ENCODE measurements at regions not wholly inside any gene's neighbourhood (a gene's known extent, or its start where the extent isn't known, plus 50 kb on each side); places are given as distances from the start of the nearest gene placed in this dataset.
A peak's percentile ranks its signal among the peaks of the same experiment; 100 is the strongest.

DNA sequence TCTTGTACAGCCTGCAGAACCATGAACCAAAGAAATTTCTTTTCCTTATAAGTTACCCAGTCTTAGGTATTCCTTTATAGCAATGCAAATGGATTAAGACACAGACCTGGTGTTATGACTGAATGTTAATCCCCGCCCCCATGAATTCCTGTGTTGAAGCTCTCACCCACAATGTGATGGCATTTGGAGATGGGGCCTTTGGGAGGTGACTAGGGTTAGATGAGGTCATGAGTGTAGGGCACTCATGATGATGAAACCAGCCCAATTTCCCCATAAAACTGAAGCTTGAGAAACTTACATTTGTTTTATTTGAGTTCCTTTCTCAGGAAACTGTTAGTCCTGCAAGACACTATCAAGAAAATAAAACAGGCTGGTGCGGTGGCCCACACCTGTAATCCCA is 115.8 kb upstream of the THY1 start:
- intact Hi-C loops (cut with DNase I, micrococcal nuclease) = no loop called here
- Mint-ChIP-seq H3K4me3 (no peak overlapping the region), H3K9me3 (no peaks in the 10 kb centered on the region), H3K27me3 (peaks cover 48% of the 10 kb centered on the region), H3K36me3 (ENCODE audit: low read depth) (no peaks in the 10 kb centered on the region), H3K4me1 (ENCODE audit: low read depth) (no peaks in the 10 kb centered on the region), H3K27ac (no peak overlapping the region)
- ChIA-PET POLR2A (no interaction called here), CTCF (no interaction called here)
- H3K27ac ChIP-seq (ENCODE audit: low read depth in 1 of 2, low read length in 2 of 2) = no peak overlapping the region
- H3K4me1 ChIP-seq (ENCODE audit: insufficient read depth, low read length) = no peaks in the 10 kb centered on the region
- ATAC-seq (ENCODE audit: poor library complexity) (no peak), DNase-seq (peak in 3 of 14 experiments; percentile 15 to 59 (median 48))
- no peak overlapping the region for H3K4me3 ChIP-seq (ENCODE audit: low read length)
- H3K9me3 ChIP-seq (ENCODE audit: control insufficient read depth in 1 of 2, insufficient read depth in 1 of 2, low read length in 2 of 2) = no peaks in the 10 kb centered on the region
- peaks cover 0 to 4% of the 10 kb centered on the region in 2 experiments for H3K27me3 ChIP-seq (ENCODE audit: control insufficient read depth in 1 of 2, insufficient read depth in 2 of 2, low read length in 2 of 2)
- no peak for TF ChIP-seq CTCF (IDR thresholded peaks at IDR 0.05)
- H3K36me3 ChIP-seq (ENCODE audit: insufficient read depth, low read length) = no peaks in the 10 kb centered on the region

DNA sequence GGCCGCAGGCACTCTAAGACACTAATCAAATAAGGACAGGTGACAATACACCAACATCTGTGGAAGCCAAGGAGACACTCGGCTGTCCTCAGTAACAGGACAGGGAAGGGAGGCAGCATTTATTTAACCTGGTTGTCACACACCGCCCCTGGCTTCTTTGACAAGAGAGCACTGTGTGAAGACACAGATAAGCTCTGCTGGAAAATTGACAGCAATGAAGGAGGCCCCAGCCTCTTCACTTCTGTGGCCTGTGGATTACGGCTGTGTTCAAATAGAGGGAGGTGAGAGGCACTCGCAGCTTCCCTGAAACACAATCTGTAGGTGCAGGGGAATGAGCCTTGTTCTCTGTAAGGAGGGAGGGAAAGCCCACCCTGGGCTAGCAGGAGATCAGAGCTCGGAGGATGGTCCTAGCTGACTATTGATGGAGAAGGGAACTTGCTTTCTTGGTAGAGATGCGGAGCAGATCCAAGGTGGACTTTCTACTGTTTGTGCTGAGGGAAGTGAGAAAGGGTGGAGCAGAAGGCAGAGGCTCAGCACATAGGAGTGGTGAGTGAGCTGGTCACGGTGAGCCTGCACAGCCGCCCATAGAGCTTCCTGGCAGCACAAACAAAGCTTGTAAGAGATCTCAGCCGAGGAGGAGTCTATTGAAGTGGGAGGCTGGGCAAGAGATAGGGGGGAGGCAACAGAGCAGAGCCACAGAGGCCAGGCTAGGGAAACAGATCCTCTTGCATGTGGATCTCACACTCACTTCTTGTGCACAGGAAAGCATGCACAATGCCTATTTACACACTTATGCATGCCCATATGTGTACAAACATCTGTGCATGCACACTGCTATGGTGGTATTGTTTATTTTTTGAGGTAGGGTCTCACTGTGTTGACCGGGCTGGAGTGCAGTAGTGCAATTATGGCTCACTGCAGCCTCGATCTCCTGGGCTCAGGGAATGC is 114.6 kb upstream of the THY1 start:
- H3K4me3 Mint-ChIP-seq = no peak overlapping the region
- no peaks in the 10 kb centered on the region for H3K9me3 Mint-ChIP-seq
- POLR2A ChIA-PET = no interaction called here
- Histone ChIP-seq H3K27ac (ENCODE audit: low read depth in 1 of 2, low read length in 2 of 2) (no peak overlapping the region), H3K9me3 (ENCODE audit: control insufficient read depth in 1 of 2, insufficient read depth in 1 of 2, low read length in 2 of 2) (no peaks in the 10 kb centered on the region), H3K4me3 (ENCODE audit: low read length) (no peak overlapping the region), H3K4me1 (ENCODE audit: insufficient read depth, low read length) (no peaks in the 10 kb centered on the region), H3K36me3 (ENCODE audit: insufficient read depth, low read length) (no peaks in the 10 kb centered on the region), H3K27me3 (ENCODE audit: control insufficient read depth in 1 of 2, insufficient read depth in 2 of 2, low read length in 2 of 2) (peaks cover 0 to 2% of the 10 kb centered on the region in 2 experiments)
- H3K4me1 Mint-ChIP-seq (ENCODE audit: low read depth) = no peaks in the 10 kb centered on the region
- peaks cover 50% of the 10 kb centered on the region for H3K27me3 Mint-ChIP-seq
- DNase-seq = no peak
- no peaks in the 10 kb centered on the region for H3K36me3 Mint-ChIP-seq (ENCODE audit: low read depth)
- TF ChIP-seq CTCF (IDR thresholded peaks at IDR 0.05) = no peak
- intact Hi-C loops (cut with DNase I, micrococcal nuclease) = no loop called here
- no peak overlapping the region for H3K27ac Mint-ChIP-seq
- no peak for ATAC-seq (ENCODE audit: poor library complexity)
- CTCF ChIA-PET = no interaction called here

DNA sequence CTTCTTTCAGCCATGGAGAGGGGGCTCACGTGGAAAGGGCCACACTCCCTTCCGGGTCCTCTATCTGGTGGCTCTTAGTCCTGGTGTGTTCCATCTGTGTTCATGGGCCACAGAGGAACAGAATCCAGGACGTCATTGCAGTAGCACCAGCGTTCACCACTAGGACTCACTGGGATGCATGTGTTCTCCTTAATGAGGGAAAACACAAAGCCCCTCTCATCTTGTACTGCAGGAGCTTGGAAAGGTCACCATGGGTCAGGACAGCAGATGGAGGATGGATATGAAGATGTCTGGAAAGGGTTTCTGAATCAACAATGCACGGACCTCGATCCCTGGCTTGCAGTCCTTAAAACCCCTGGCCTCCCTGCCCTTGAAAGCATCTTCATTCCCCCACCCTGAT is 113.8 kb upstream of the THY1 start:
- Mint-ChIP-seq H3K4me3 (no peak overlapping the region), H3K27me3 (peaks cover 49% of the 10 kb centered on the region), H3K9me3 (no peaks in the 10 kb centered on the region), H3K36me3 (ENCODE audit: low read depth) (no peaks in the 10 kb centered on the region), H3K4me1 (ENCODE audit: low read depth) (no peaks in the 10 kb centered on the region), H3K27ac (no peak overlapping the region)
- Histone ChIP-seq H3K9me3 (ENCODE audit: control insufficient read depth in 1 of 2, insufficient read depth in 1 of 2, low read length in 2 of 2) (no peaks in the 10 kb centered on the region), H3K4me1 (ENCODE audit: insufficient read depth, low read length) (no peaks in the 10 kb centered on the region), H3K27ac (ENCODE audit: low read depth in 1 of 2, low read length in 2 of 2) (no peak overlapping the region), H3K36me3 (ENCODE audit: insufficient read depth, low read length) (no peaks in the 10 kb centered on the region), H3K27me3 (ENCODE audit: control insufficient read depth in 1 of 2, insufficient read depth in 2 of 2, low read length in 2 of 2) (peaks cover 0 to 2% of the 10 kb centered on the region in 2 experiments), H3K4me3 (ENCODE audit: low read length) (no peak overlapping the region)
- POLR2A ChIA-PET = no interaction called here
- DNase-seq (no peak), ATAC-seq (ENCODE audit: poor library complexity) (no peak)
- CTCF ChIA-PET = no interaction called here
- no peak for TF ChIP-seq CTCF (IDR thresholded peaks at IDR 0.05)
- intact Hi-C loops (cut with DNase I, micrococcal nuclease) = no loop called here
